Peyer's patch (tissue), 4 donors: ENCODE measurements at regions not wholly inside any gene's neighbourhood (a gene's known extent, or its start where the extent isn't known, plus 50 kb on each side); places are given as distances from the start of the nearest gene placed in this dataset.

Experiments used
- CTCF ChIP-seq, 6 experiments: fragments of 450-650 bp in 4 of 6; fragments of 200-600 bp in 2 of 6; sonication (generic) in 1 of 6; IDR thresholded peaks; one replicate each; pipeline ENCODE4 v1.5.1; 2017 to 2019; ENCODE audit warnings: antibody characterized with exemption in 6 of 6, mild to moderate bottlenecking in 3 of 6, moderate library complexity in 1 of 6
- POLR2A ChIP-seq, 2 donors: fragments of 450-650 bp; IDR thresholded peaks; one replicate each; pipeline ENCODE4 v1.5.1; 2017; ENCODE audit warnings: antibody characterized with exemption in 2 of 2, mild to moderate bottlenecking in 2 of 2, moderate library complexity in 2 of 2

DNA sequence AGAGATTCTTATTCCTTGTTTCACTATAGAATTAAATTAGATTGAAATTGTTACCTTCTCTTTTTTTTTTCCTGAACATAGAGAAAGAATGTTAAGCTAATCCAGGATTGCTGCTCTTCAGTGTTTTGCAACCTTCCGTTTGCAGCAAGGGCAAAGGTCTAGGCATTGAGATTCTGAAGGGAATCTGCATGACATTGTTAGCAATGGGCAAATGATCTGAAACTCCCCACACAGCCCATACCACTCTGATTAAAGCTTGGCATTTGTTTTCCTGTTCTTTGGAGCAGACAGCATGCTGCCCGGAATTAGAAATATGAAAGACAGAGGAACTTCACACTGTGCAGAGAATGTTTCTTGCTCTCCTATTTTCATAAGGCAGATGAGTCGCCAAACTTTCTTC is 551.8 kb downstream of the SOCS6 start:
- TF ChIP-seq CTCF (IDR thresholded peaks at IDR 0.05), result no peak
- no peak for TF ChIP-seq POLR2A (IDR thresholded peaks at IDR 0.05)
